GM19324 (cell line): ENCODE measurements at regions not wholly inside any gene's neighbourhood (a gene's known extent, or its start where the extent isn't known, plus 50 kb on each side); places are given as distances from the start of the nearest gene placed in this dataset.

Experiments used
- ATAC-seq: cut with Tn5 transposase; IDR thresholded peaks from one replicate; pipeline ENCODE4 v1.9.1; 2021; ENCODE audit warnings: mild to moderate bottlenecking, moderate library complexity; ENCODE audit not compliant: unreplicated experiment, low FRiP score

GRCh38 chr10:63735305-63735704 is 214.1 kb downstream of the REEP3 start:
- ATAC-seq: no peak

GRCh38 chr10:63738410-63738809 is 217.2 kb downstream of the REEP3 start:
- no peak for ATAC-seq

DNA sequence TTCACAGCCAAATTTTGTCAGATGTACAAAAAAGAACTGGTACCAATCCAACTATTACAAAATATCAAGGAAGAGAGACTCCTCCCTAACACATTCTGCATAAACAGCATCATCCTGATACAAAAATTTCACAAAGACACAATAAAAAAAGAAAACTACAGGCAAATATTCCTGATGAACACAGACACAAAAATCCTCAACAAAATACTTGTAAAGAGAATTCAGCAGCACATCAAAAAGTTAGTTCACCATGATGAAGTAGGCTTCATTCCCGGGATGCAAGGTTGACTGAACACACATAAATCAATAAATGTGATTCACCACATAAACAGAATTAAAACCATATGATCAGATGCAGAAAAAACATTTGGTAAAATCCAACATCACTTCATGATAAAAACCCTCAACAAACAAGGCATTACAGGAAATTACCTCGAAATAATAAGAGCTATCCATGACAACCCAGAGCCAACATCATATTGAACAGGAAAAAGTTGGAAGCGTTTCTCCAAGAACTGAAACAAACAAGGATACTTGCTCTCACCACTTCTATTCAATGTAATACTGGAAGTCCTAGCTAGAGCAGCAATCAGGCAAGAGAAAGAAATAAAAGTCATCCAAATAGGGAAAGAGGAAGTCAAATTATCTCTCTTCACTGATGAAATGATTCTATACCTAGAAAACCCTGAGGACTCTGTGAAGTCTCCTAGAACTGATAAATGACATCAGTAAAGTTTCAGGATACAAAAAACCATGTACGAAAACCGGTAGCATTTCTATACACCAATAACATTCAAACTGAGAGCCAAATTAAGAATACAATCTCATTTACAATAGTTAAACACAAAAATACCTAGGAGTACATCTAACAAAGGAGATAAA is 223.1 kb downstream of the REEP3 start:
- no peak for ATAC-seq

DNA sequence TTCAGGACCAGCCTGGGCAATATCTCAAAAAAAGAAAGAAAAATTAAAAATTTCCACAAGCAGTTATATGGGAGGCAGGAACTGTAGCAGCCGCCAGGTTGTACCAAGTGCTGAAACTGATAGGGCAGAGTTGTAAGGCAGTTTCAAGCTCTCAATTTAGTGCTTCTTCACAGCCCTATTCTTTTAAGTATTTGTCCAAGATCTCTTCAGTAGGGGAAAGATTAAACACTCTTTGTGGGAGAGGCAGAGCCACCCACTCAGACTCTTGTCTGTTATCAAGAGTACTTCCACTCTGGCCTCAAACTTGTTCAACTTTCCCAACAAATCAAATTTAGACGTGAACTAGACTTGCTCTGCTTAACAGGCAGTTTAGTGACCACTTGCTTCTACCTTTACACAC is 228.7 kb downstream of the REEP3 start:
- ATAC-seq: no peak

DNA sequence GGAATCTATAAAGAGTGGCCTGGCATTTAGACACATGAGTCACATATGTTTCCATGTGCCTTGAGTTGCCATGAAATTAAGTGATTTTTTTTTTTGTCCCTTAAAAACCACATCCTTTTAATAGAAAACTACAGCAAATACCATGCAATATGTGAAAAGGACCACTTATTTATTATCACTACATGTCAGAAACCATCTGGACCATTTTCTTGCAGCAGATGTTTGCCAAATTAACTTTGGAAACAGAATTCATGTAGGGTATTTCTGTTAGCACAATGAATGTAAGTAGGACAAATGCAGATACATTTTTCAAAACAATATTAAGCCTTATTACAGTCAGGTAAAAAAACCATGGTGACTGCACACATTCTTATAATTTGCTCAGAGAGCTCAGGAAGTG is 230.6 kb downstream of the REEP3 start:
- ATAC-seq: no peak

DNA sequence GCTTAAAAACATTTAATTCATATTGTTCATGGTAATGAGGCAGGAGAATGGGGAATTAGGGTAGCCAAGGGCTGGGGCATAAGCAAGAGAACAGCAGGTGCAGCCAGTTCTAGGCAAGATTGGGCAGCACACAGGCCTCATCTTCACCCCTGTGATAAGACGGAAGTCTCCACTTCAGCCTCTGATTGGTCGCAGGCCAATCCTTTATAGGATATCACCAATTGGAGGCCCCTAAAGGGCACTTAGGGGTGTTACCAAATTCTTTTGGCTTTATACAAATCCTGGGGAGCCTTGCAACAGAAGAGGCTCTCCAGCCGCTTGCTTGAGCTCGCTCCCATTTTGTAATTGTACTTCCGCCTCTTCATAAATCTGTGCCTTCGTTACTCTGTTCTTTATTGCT is 231.1 kb downstream of the REEP3 start:
- no peak for ATAC-seq

DNA sequence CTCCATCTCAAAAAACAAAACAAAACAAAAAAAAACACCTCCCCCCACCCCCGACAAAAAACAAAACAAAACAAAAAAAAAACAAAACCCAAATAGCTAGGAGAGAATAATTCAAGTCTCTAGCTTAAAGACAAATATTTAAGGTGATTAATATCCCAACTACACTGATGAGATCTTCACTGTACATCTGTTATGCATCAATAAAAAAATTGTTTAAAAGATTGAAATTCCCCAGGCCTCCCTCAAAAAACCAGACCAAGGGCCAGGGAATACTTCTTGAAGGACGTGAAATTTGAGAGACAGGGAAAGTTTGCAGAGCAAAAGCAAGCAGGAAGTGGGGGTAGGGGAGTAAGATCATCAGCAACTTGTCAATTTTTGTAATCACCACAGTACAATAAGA is 232.6 kb downstream of the REEP3 start:
- no peak for ATAC-seq

DNA sequence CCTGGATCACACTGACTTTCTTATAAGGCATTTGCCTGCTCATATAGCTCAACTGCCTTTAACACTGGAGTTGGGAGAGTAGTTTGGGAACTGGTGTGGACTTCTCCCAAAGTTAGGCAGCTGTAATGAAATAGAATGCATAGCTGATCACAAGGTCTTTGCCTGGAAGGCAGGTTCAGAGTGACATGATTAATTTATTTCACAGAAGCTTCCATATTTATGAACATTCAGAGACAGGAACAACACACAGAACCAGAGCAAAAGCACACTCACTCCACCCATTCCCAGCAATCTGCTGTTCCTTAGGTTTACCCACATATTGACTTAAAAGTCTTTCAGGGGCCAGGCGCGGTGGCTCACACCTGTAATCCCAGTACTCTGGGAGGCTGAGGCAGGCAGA is 234.2 kb downstream of the REEP3 start:
- ATAC-seq: no peak

DNA sequence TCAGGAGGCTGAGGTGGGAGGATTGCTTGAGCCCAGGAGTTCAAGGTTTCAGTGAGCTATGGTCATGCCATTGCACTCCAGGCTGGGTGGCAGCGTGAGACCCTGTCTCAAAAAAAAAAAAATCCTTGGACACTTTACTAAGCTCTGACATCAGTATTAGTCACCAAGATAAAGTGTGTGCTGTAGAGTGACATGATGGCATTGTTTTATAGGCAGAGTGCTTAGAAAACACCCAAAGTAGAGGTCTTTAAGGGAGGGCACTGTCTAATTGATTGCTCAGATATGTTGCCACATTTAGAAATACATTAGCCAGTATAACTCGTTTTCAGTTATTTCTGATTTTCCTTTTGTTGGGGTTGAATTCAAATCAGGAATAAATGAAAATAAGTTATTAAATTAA is 235.9 kb downstream of the REEP3 start:
- no peak for ATAC-seq

DNA sequence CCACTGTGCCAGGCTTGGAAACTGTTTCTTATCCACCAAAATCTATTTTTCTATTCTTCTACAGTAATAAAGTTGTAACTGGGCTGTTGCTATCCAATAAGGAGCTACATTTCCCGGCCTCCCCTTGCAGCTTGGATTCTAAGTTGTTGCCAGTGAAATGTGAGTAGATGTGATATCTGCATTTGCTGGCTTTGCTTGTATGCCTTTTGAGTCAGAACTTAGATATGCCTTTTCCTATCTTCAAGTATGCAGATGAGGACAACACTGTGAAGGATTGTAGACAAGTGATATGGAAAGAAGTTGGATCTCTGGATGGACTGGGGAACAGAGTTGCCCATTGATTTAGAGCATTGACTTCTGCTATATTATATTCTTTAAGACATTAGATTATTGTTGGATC is 236.9 kb downstream of the REEP3 start:
- no peak for ATAC-seq

DNA sequence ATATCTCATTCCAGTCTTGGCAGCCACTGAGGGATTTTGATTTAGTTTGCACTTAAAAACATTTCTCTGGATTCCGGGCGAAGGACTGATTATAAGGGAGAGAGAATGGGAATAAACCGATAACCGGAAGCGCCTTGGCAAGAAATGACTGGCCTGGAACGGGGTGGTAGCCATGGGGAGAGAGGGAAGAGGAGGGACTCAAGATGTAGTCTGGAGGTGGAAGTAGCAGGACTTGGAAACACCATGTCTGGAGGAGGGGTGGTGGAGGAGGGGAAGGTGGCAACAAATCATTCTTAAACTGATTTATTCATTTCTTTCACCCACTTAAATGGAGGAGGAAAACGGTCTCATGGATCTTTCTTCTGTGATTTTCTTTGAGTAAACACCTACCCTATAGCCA is 238.1 kb downstream of the REEP3 start:
- ATAC-seq: no peak

- no peak for ATAC-seq
Observed at GRCh38 chr10:63760034-63760707, 239.0 kb downstream of the REEP3 start.

DNA sequence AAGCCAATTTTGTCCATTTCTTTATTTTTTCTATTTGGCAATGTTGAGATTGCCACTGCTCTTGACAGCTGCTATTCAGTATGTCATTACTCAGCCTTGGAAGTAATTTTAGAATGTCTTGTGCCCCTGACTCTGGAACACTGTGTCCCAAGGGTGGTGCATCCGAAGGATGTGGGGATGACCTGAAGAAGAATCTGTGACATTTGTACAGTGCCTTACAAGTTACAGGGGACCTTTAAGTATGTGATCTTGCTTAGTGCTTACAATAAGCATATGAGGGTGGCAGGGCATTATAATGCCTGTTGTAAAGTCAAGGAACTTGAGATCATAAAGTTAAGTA is 239.5 kb downstream of the REEP3 start:
- ATAC-seq: no peak

DNA sequence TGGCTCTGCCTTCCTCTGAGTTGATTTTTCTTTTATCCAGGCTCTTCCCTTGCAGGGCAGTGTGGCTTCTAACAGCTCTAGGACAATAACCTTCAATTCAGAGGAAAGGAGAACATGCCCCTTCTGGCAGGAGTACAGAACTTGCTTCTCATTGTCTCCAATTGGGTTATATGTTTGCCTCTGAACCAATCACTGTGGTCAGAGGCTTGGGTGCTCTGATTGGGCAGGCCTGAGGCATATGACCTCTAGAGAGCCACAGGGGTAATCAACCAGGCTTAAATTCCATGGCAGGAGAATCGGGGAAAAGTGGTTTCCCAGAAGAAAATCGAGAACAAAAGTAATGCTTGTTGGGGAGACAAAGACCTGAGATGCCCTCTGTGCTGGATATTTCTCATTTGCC is 240.0 kb downstream of the REEP3 start:
- no peak for ATAC-seq

- no peak for ATAC-seq
Observed at GRCh38 chr10:63763744-63764143, 242.5 kb downstream of the REEP3 start.

- ATAC-seq: no peak
Observed at GRCh38 chr10:63765126-63765525, 243.9 kb downstream of the REEP3 start.

GRCh38 chr10:63766745-63767137 is 245.5 kb downstream of the REEP3 start:
- ATAC-seq: no peak

DNA sequence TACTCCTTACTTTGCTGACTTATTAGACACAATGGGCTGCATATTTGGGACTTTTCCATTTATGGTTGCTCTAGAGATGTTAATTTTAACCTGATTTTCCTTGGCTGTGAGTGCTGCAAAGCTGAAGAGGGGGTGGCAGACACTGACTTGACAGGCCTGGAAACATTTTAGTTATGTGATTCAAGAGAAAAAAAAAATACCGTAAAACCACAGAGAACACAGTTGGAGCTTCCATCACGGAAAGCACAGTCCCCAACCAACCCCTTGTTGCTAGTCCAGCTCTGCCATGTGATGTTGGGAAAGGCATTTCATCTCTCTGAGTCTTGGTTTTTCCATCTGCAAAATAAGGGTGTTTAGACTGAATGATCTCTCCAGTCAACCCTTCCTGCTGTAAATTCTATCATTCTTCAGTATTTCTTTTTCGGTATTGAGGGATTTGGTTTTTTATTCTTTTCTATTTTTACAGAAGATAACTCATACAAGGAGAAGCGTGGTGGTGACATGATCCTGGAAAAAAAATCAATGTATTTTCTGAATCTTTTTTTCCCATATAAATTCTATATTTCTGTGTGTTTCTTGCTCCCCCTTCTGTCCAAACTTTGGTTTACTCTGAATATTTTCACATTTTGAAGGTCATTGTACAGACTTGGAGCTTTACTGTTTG is 246.1 kb downstream of the REEP3 start:
- ATAC-seq: no peak

DNA sequence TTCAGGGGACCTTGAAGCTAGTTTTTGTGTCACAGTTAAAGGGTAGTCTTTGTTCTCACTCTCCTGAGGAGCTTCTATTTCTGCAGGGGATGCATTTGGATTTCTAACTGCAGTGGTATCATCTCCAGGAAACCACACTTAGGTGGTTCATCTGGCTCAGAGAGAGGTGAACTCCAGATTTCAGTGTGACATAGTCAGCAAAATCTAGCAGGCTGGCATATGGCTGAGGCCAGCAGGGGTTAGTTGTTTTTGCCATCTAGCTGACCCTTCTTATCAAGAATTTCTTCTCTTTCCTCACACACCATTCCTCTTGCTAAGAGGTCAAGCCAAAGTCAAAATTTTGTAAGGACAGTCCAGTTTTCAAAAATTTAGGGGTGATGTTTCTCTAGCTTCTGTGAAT is 248.2 kb downstream of the REEP3 start:
- no peak for ATAC-seq

GRCh38 chr10:63770523-63770922 is 249.3 kb downstream of the REEP3 start:
- no peak for ATAC-seq

- no peak for ATAC-seq
Observed at GRCh38 chr10:63772491-63772890, 251.3 kb downstream of the REEP3 start.

GRCh38 chr10:63773106-63773505 is 251.9 kb downstream of the REEP3 start:
- ATAC-seq: no peak
